ENCODE measurements at regions not wholly inside any gene's neighbourhood (a gene's known extent, or its start where the extent isn't known, plus 50 kb on each side); places are given as distances from the start of the nearest gene placed in this dataset.

DNA sequence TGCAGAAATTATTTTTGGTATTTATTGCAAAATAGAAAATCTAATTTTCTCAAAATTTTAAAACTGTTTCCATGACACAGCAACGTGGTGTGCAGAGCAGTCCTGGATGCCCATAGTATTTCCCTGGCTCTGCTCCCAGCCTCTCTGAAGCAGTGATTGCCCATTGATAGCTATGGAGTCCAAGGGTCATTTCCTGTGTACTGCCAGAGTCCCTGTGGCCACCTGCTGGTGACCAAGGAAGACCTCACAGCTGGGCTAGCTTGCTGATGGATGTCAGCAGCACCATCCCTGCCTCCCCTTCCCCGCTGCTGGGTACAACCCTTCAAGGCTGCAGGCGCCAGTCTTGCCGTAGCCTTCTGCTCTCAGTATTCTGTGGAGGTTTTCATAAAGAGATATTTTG, 184.1 kb downstream of the DIRAS2 start:
- no peaks in the 10 kb centered on the region for H3K79me2 ChIP-seq (ENCODE audit: low read length)
- no peak for TF ChIP-seq EZH2 (optimal IDR thresholded peaks at IDR 0.05; ENCODE audit: low read depth, low read length)
- TF ChIP-seq, protein P1, sequence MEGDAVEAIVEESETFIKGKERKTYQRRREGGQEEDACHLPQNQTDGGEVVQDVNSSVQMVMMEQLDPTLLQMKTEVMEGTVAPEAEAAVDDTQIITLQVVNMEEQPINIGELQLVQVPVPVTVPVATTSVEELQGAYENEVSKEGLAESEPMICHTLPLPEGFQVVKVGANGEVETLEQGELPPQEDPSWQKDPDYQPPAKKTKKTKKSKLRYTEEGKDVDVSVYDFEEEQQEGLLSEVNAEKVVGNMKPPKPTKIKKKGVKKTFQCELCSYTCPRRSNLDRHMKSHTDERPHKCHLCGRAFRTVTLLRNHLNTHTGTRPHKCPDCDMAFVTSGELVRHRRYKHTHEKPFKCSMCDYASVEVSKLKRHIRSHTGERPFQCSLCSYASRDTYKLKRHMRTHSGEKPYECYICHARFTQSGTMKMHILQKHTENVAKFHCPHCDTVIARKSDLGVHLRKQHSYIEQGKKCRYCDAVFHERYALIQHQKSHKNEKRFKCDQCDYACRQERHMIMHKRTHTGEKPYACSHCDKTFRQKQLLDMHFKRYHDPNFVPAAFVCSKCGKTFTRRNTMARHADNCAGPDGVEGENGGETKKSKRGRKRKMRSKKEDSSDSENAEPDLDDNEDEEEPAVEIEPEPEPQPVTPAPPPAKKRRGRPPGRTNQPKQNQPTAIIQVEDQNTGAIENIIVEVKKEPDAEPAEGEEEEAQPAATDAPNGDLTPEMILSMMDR (IDR thresholded peaks at IDR 0.05; ENCODE audit: low read length) = peak; percentile 16; the same call in 1 of the 2 replicates
- H3K9me3 ChIP-seq (replicated peaks; ENCODE audit: insufficient read depth, low read length) = no peaks in the 10 kb centered on the region
- no peaks in the 10 kb centered on the region for H3K27me3 ChIP-seq (replicated peaks; ENCODE audit: insufficient read depth, low read length)
- H3K4me3 ChIP-seq (ENCODE audit: low read length) = no peak overlapping the region
- peaks cover 8% of the 10 kb centered on the region; the same call in 1 of the 2 replicates for H3F3A ChIP-seq (ENCODE audit: insufficient read depth, low read length)
- no peaks in the 10 kb centered on the region for H3K36me3 ChIP-seq (replicated peaks; ENCODE audit: insufficient read depth, low read length)
- peak; percentile 19 for DNase-seq
- H4K20me1 ChIP-seq (ENCODE audit: insufficient read depth, low read length) = no peaks in the 10 kb centered on the region
- no peak overlapping the region for H3K9ac ChIP-seq (ENCODE audit: low read length)
- no peak overlapping the region for H3K4me2 ChIP-seq (ENCODE audit: low read depth, low read length)
- H3K4me1 ChIP-seq (ENCODE audit: low read length) = peaks cover 26% of the 10 kb centered on the region
- H3K27ac ChIP-seq (ENCODE audit: low read length) = no peak overlapping the region; the same call in 1 of the 2 replicates
- no peak overlapping the region for H2AFZ ChIP-seq (ENCODE audit: low read length)
- no peaks in the 10 kb centered on the region for H3K9me2 ChIP-seq (replicated peaks; ENCODE audit: insufficient read depth, low read length)

DNA sequence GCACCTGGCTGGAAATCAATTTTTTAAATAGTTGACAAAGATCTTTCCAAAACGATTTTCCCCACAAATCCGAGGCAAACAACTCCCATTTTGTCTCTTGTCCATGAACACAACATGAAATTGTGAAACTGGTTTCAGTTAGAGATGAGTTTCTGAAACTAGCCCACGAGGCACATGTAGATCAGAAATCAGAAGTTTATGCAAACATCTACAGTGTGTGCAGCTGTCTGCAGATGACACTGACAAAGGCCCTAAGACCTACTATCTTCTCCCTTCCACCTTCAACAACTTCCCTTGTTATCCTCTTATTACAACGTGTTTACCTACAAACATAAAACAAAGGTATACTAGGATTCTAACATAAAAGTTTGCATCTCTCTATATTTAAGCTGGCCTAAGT, 183.3 kb downstream of the DIRAS2 start:
- Histone ChIP-seq H3K79me2 (ENCODE audit: low read length) (no peaks in the 10 kb centered on the region), H3K9me3 (replicated peaks; ENCODE audit: insufficient read depth, low read length) (no peaks in the 10 kb centered on the region), H3K36me3 (replicated peaks; ENCODE audit: insufficient read depth, low read length) (no peaks in the 10 kb centered on the region), H3K9ac (ENCODE audit: low read length) (peak overlapping the region; percentile 13; the same call in 1 of the 2 replicates), H3K4me1 (ENCODE audit: low read length) (peaks cover 26% of the 10 kb centered on the region), H3K27me3 (replicated peaks; ENCODE audit: insufficient read depth, low read length) (no peaks in the 10 kb centered on the region), H2AFZ (ENCODE audit: low read length) (peak overlapping the region; percentile 42), H3K9me2 (replicated peaks; ENCODE audit: insufficient read depth, low read length) (no peaks in the 10 kb centered on the region), H3K27ac (ENCODE audit: low read length) (peak overlapping the region; percentile 75), H3K4me2 (ENCODE audit: low read depth, low read length) (peak overlapping the region; percentile 44), H4K20me1 (ENCODE audit: insufficient read depth, low read length) (no peaks in the 10 kb centered on the region), H3F3A (ENCODE audit: insufficient read depth, low read length) (peaks cover 8% of the 10 kb centered on the region; the same call in 1 of the 2 replicates), H3K4me3 (ENCODE audit: low read length) (no peak overlapping the region)
- TF ChIP-seq, protein P1 (IDR thresholded peaks at IDR 0.05; ENCODE audit: low read length) = no peak
- TF ChIP-seq EZH2 (optimal IDR thresholded peaks at IDR 0.05; ENCODE audit: low read depth, low read length) = no peak
- no peak for TF ChIP-seq EZH2phosphoT487 (IDR thresholded peaks at IDR 0.05; ENCODE audit: low read length)
- peak; percentile 88 for DNase-seq

DNA sequence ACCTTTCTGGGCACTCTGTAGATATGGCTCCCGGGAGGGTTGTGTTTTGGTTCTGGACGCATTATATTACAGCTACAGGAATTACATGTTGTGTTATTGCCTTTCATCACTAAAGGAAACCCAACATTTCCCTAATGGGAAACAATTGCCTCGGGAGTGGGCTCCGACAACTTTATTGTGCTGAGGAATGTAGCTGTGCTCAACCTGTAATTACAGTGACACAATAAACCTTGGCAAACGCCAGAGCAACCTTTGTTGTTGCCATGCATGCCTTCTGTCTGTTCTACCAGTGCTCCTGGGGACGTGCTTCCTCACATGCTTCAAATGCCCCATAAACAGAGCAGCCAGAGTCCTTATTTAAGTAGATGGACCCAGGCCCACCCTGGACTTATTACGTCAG, 182.4 kb downstream of the DIRAS2 start:
- H3K27me3 ChIP-seq (replicated peaks; ENCODE audit: insufficient read depth, low read length) = no peaks in the 10 kb centered on the region
- no peaks in the 10 kb centered on the region for H4K20me1 ChIP-seq (ENCODE audit: insufficient read depth, low read length)
- H3F3A ChIP-seq (ENCODE audit: insufficient read depth, low read length) = peaks cover 8% of the 10 kb centered on the region; the same call in 1 of the 2 replicates
- peaks cover 24% of the 10 kb centered on the region for H3K4me1 ChIP-seq (ENCODE audit: low read length)
- H3K9ac ChIP-seq (ENCODE audit: low read length) = no peak overlapping the region; the same call in 1 of the 2 replicates
- H3K4me2 ChIP-seq (ENCODE audit: low read depth, low read length) = peak overlapping the region; percentile 44; the same call in 1 of the 2 replicates
- H3K4me3 ChIP-seq (ENCODE audit: low read length) = no peak overlapping the region
- DNase-seq = no peak
- peak overlapping the region; percentile 42 for H2AFZ ChIP-seq (ENCODE audit: low read length)
- TF ChIP-seq EZH2phosphoT487 (IDR thresholded peaks at IDR 0.05; ENCODE audit: low read length) (no peak), EZH2 (optimal IDR thresholded peaks at IDR 0.05; ENCODE audit: low read depth, low read length) (no peak)
- TF ChIP-seq, protein P1 (IDR thresholded peaks at IDR 0.05; ENCODE audit: low read length) = no peak
- peak overlapping the region; percentile 75; the same call in 1 of the 2 replicates for H3K27ac ChIP-seq (ENCODE audit: low read length)
- no peaks in the 10 kb centered on the region for H3K9me2 ChIP-seq (replicated peaks; ENCODE audit: insufficient read depth, low read length)
- no peaks in the 10 kb centered on the region for H3K79me2 ChIP-seq (ENCODE audit: low read length)
- H3K36me3 ChIP-seq (replicated peaks; ENCODE audit: insufficient read depth, low read length) = no peaks in the 10 kb centered on the region
- H3K9me3 ChIP-seq (replicated peaks; ENCODE audit: insufficient read depth, low read length) = no peaks in the 10 kb centered on the region
